GM19240 (cell line): ENCODE measurements at regions not wholly inside any gene's neighbourhood (a gene's known extent, or its start where the extent isn't known, plus 50 kb on each side); places are given as distances from the start of the nearest gene placed in this dataset.

Source experiments
- DNase-seq: peaks from one replicate; pipeline ENCODE4 v3.0.0; 2011; ENCODE audit warnings: low spot score; ENCODE audit not compliant: insufficient read length

DNA sequence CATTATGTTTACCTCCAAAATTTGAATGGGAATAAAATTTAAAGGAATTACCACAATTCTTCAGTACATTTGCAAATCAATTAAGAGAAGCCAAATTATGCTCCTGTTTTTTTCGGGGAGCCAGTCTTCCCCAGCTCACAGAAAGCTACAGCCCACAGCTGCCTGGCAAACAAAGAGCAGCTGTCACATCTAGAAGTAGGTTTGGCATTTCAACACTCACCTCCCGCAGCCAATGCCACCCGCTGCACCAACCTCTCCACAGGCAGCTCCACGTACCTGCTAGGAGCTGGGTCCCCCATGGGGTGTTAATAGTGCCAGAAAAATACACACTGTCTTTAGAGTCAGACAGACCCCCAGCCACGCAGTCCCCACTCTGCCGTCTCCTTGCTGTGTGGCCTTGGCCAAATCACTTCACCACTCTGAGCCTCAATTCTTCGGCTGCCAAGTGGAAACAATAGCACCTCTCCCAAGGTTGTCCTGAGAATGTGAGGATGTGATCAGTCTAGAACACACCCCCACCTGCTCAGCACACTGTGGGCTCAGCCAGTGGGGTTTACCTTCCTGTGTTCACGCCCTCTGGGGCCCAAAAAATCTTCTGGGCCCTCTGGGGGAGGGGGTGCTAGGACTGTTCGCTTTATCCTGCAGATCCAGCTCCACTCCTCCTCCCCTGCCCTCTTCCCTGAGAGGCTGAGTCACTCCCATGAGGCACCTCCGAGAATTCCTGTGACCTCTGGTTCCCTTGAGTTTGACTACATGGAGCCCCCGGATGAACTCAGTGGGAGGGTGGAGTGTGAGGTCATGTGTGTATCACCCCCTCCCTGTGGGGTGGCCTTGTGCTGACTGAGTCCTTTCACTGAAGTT lies 204.3 kb upstream of the GRIK3 start:
- DNase-seq = no peak

DNA sequence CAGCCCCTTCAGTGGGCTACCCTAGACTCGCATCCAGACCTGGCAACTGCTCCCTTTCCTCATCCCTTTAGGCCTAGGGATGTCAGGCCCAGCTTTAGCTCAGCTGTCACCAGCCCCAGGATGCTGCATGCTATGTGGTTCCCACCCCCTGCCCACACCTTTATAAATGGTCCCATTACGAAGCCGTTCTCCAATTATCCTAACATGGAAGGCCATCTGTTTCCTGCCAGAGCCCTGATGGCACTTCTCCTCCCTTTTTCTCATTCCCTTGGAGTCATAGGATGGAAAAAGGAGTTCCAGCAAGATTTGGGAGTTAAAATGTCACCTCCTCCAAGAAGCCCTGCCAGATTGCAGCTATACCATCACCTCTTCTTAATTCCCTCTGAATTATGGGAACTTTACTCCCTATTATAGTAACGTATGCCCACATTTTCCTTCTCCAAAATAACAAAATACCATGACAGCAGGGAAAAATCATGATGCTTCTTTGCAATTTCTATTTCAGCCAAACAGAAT lies 205.0 kb upstream of the GRIK3 start:
- DNase-seq = no peak

DNA sequence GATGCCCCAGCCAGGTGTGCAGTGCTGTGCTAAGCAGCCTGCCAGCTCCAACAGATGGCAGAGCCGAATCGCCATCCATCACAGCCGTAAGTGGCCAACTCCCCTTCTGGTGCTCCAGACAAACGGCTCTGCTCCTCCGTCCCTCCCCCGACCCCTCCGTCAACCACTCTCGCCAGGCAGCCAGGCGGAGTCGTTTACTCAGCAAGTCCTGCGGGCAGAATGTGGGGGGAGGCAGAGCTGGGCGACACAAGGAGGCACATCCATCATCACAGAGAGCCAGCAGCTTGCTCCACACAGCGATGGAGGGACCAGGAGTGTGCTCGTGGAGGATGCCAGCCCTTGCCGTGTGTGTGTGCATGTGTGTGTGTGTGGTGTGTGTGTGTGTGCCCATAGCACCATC lies 206.6 kb upstream of the GRIK3 start:
- no peak for DNase-seq

DNA sequence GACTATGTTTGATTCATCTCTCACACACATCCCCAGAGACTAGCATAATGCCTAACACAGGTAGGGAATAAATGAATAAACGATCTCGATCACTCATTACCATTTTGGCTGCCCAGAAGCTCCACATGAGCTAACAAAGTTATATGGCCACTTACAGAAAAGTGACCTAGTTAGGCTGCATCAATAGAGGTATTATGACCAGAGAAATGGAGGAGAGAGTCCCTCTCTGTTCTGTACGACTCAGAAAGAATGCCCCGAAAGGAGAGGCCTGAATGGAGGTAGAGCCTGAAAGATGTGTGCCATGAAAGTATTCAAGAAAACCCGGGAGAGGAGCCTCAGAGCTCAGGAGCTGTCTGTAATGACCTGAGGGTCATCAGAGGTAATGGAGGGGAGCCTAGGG lies 208.2 kb upstream of the GRIK3 start:
- DNase-seq = no peak

DNA sequence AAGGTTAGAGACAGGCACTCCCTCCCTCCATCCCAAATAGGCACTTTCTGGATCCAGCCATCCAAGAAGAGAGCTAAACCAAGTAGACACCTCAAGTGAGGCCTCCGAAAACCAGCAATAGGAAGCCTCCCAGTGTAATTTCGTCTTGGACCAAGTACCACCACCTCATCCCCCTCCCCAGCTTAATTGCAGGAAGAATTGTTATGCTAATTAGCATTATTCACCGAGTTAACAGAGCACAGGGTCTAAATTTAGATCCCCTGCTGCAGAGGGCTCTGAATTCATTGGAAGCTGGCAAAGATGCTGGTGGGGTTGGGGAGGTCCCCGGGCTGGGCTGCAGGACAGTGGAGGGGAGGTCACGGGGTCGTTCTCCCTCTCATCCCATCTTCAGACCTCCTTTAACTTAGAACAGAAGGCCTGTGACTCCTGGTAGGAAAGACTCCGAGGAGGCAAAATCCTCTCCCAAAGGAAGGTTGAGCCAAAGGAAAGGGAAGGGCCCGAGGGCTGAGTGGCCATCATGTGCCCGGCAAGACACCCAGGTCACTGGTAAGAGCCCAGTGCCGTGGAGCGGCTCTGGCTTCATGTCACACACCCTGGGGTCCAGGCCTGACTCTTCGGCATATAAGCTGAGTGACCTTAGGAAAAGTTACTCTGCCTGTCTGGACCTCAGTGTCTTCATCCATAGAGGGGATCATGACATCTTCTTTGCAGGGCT lies 209.2 kb upstream of the GRIK3 start:
- no peak for DNase-seq

DNA sequence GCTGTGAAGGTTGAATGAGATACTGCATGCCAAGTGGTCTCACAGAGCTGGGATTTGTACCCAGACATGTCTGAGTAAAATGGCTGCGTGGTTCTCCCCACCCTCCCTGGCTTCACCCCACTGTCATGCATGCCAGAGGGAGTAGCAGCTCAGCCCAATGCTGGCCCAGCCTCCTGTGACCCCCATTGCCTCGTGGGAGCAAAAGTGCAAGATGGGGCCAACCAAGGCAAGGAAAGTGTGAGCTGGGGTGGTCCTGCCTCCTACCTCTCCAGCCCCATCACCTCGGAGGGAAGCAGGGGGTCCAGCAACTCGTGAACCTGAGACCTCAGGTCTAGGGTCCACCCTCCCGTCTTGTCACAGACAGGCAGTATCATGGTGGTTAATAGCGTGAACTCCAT lies 209.8 kb upstream of the GRIK3 start:
- no peak for DNase-seq

DNA sequence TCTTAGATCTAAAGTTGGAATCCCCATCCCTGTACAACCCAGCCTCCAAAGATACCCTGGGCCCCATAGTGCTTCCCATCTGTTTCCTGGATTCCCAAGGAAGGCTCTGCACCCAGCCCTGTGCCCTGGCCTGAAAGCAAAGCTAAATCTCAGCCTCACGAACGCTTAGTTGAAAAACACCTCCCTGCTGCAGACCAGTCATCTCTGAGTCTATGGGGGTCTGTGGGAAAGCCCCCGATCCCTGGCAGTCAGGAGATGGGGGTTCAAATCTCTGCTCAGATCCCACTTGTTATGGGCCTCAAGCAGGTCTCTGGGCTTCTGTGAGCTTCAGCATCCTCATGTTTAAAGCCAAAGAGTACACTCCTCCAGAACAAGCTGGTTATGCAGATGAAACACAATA lies 210.5 kb upstream of the GRIK3 start:
- no peak for DNase-seq

DNA sequence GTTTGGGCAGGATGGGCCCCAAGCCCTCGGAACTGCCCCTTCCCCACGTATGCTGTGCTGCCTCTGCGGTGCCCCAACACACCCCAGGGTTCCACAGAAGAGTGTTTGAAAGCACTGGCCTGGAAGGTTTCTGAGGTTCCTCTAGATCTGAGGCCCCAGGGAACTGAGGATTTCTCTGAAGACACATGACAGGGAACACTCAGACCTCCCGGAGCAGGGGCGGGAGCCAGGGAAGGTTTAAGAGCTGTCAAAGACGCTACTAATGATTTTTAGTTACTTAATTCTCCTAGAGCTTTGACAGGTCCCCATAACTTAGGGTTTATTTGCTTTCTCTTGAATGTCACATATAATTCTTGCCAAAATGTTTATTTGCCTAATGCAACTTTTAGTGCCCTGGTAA lies 212.3 kb upstream of the GRIK3 start:
- DNase-seq = no peak

DNA sequence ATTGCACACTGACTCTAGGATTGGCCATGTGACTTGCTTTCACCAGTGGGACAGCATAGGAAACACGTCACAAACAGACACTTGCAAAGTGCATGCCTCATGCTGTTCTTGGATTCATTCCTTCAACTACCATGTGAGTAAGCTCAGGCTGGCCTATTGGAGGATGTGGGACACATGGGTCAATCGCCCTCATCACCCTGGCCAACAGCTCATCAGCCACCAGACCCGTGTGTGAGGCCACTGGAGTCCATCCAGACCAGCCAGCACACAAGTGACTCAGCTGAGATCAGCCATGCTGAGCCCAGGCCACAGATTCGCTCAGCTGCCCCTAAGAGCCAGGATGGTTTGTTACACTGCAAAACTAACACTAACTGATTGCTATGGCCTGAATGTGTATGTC lies 216.1 kb upstream of the GRIK3 start:
- no peak for DNase-seq

DNA sequence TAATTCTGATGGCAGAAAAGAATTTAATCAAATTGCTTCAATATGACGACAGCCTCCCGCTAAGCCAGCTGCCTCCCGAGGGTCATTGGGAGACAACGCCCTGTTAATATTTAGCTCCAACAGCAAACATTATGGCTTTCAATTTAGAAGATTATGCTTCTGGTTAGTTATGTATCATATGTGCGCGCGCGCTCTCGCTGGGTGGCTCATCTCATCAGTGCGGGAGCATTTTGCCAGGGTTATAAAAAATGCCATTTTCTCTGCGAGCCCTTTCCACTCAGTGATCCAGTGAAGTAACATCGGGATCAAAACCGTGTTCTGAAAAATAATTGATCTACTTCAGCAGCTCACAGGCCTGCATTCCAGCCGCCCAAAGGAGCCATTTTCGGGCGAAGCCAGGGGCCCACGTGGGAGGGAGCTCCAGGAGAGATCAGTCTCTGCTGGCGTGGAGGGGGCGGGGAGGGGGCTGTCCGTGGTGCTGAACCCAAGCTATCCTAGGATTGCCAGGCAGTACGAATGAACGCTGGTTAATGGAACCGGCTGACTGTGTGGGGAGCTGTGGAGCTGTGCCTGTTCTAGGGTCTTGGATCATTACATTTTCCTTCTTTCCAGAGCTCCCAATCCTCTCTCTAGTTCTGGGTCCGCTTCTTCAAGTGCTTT lies 219.1 kb upstream of the ZC3H12A start:
- no peak for DNase-seq

DNA sequence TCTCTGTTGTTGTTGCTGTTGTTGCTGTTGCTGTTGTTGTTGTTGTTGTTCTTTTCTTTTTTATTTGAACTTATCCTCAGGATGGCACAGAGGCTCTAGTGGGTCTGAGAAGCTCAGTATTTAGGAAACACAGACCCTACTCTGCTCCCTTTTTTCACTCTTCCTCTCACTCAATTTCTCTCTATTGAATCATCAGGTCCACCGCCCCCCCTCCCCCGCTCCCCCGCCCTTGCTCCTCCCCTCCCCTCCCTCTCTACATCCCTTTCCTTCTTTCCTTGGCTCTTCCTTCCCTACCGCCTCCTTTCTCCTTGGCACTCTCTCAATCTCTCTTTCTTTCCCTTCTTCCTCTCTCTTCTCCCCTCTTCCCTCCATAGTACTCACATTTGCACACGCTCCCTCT lies 218.5 kb upstream of the ZC3H12A start:
- DNase-seq = no peak

DNA sequence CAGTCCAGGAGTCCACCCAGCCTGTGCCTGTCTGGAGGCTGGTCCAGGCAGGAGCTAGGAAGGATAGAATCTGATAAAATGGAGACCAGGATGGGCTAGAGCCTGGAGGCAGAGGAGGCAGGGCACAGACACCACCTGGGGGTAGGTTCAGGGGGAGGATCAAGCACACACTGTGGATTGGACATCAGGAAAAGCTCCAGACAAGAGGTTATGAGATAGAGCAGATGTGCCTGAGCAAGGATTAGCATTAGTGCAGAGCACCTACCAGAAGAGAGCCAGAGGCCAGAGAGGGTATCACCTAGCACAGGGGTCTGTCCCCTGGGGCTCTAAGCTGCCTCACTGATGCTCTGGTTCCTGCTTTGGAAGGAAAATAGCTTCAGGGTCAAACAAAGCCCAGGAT lies 216.7 kb upstream of the ZC3H12A start:
- DNase-seq = no peak

DNA sequence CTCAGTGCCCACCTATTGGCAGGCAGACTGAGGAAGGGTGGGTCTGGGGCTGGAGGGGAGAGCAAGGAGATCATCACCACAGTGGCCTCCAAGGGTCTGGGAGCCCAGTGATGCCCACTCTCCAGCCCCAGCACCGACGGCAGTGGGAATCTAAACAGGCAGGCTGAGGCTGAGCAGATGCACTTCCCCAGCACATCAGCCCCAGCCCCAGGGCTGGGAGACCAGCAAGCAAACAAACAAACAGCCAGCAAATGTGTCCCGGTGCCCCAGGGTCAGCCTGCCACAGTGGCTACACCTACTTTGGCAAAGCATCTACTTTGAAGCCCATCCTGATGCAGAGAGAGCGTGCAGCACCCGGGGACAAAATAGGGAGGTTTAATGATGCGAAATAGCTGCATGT lies 216.3 kb upstream of the ZC3H12A start:
- DNase-seq = no peak

DNA sequence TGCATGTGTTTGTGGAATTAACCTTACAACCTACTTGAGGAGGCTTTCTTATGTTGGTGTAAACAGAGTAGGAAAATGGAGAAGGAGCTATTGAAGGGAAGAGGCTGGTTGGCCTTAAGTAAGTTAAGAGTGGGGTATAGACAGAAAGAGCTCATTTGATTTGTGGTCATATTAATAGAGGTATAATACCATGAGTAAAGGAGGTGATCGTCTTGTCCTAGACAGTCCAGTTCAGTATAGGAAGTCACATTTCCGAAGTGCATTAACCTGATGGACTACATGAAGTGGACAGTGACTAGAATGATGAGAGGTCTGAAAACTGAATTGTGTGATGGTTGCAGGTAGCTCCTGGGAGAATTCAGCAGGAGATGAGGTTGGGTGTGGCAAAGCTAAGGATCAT lies 215.4 kb upstream of the ZC3H12A start:
- DNase-seq = no peak

DNA sequence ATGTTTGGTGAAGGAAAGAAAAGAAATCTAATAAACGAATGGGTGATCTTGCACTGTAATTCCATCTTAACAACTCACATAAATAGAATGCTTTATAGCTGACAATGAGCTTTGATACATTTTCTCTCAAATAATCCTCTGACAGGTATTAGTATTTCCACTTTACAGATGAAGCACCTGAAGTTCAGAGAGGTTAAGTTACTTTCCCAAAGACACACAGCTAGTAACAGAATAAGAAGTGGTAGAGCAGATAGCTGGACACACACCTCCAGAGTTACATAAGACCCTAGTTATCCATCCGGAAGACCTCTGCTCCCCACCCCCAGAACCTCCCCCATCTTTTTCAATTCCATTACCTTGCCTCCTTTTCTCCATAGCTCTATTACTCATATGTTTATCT lies 213.3 kb upstream of the ZC3H12A start:
- DNase-seq = no peak

DNA sequence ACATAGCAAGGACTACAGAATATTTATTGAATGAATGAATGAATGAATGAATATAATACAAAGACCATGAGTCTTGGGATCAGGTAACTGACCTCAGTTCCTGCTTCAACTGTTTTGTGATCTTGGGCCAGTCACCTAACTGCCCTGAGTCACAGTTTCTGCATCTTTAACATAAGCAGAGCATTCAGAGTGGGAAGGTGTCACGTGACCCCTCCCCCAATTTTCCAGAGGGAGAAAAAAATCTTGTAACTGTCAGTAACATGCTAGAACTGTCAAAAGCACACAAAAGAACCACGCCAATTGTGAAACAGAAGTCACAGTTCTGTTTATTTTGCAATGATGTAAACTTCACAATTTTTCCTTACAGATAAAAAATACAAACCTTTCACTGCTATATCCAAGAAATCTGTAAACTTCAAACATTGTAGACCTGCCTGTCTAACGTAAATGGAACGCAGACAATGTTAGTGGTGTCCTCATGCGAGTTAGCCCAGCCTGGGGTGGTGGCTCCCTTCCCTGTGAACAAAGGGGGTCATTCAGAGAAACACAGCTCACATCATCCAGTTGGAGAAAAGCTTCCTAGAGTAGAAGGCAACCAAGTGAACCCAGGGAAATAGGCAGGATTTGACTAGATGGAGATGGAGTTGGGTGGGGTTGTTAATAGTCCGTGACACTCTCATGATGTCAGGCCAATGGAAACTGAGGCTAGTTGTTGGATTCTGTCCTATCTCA lies 211.8 kb upstream of the ZC3H12A start:
- no peak for DNase-seq

DNA sequence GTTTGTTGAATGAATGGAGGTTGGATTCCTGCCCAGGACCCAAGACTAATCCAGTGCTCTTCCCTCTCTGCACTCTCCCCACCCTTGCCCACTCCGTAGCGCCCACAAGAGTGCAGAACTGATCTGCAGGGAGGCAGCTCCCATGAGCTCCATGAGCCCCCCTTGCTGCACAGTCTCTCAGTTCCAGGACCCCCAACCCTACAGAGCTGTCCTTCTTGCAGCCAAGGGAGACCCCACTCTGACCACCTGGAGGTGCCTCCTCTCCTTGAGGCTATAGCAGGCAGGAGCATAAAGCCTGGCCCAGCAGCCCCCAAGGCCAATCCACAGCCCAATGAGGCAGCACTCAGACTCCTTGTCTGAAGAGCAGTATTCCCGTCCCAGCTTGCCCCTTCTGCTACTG lies 209.2 kb upstream of the ZC3H12A start:
- DNase-seq = no peak

DNA sequence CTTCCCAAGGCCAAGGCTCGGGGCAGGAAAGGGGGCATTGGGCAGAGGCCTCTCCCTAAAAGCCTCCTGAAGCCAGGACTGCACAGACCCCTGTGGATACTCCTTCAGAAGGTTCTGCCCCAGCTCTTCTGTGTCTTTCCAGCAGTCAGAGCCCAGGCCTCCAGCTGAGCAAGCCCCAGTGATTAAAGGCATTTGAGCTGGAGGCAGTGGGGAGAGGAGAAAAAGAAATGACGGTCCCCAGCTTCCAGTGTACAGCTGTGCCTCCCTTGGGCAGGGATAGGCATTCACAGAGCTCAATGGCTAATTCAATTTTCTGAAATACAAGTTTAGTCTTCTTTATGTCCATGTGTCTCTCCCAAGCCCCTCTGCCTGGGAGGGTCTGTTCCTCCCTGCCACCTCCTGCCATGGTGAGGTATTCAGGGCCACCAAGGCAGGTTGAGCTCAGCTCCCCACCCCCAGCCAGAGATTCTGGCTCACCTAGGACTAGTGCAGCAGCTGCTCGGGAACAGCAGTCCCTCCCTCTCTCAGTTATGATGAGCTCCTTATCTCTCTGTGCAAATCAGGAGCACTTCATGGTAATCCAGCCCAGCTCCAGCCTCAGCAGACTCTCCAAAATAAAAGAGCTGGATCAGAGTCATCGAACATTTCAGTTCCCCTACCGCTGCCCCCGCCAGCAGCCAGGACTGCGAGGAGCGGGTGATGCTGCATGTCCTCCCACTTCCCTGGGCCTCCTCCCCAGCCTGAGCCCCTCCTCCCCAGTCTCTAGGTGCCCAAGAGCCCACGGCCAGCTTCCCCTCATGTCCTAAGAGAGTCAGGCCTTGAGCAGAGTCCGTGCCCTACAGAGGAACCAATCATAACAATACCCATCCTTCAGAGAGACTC lies 208.4 kb upstream of the ZC3H12A start:
- no peak for DNase-seq

DNA sequence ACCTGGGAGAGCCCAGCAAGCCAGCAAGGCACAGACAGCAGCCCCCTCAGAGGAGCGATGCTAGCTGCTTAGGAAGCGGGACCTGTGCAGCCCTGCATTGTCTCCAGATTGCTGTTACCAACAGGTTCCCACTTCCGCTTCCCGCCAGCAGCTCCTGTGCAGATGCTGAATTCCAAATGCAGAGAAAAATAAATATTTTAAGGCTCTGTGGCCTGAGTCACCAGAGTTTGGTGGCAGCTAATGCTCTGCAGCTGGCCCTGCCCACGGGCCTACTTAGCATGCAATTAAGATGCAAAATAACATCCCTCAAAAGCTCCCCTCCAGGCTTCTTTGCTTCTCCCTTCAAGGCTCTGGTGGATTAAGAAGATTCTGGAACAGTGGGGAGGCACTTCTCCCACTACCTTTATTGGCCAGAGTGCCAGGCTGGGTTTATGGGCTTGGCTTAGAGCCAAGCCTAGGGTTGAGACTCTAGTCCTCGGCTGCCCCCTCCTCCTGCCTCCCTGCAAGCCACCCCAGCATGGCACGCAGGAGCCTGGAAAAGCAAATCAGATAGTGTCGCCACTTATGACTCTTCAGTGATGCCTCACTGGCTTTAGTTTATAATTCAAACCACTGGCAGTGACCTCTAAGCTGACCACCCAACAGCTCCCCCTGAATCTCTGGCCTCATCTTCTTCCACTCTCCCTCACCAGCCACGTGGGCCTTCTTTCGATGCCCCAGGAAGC lies 207.1 kb upstream of the ZC3H12A start:
- DNase-seq = no peak

DNA sequence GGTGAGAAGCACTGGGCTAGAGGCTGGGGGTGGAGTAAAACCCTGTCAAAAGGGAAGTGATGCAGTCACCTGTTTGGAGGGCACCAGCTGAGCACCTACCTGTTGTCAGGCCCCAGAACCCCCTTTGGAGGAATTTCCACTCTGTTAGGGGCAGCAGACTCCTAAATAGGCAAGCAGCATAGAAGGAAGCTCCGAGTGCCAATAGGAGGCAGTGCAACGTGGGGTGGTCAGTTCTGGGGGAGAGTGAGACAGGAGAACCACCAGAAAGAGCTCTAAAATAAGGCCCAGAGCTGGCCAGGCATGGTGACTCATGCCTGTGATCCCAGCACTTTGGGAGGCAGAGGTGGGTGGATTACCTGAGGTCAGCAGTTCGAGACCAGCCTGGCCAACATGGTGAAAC lies 203.7 kb upstream of the ZC3H12A start:
- no peak for DNase-seq
